ENCODE measurements at regions not wholly inside any gene's neighbourhood (a gene's known extent, or its start where the extent isn't known, plus 50 kb on each side); places are given as distances from the start of the nearest gene placed in this dataset.

GRCh38 chr4:183841001-183841400, 64.1 kb upstream of the STOX2 start:
- H3K27me3 ChIP-seq (ENCODE audit: insufficient read depth) = no peaks in the 10 kb centered on the region
- H4K20me1 ChIP-seq (replicated peaks; ENCODE audit: insufficient read depth) = no peaks in the 10 kb centered on the region
- ATAC-seq = no peak
- Mint-ChIP-seq H3K4me1 (peaks cover 8% of the 10 kb centered on the region), H3K27me3 (ENCODE audit: insufficient read depth, low read depth, poor library complexity) (peaks cover 13% of the 10 kb centered on the region), H3K36me3 (ENCODE audit: low read depth) (no peaks in the 10 kb centered on the region), H3K4me3 (no peak overlapping the region), H3K9me3 (no peaks in the 10 kb centered on the region), H3K27ac (no peak overlapping the region)
- H3K27ac ChIP-seq (ENCODE audit: low read depth) = no peak overlapping the region
- H3K4me3 ChIP-seq = no peak overlapping the region
- no peaks in the 10 kb centered on the region for H3K4me1 ChIP-seq (ENCODE audit: insufficient read depth)
- no peak for DNase-seq (ENCODE audit: low spot score)
- TF ChIP-seq NANOG (IDR thresholded peaks at IDR 0.05; ENCODE audit: borderline replicate concordance) (no peak), EZH2phosphoT487 (IDR thresholded peaks at IDR 0.05; ENCODE audit: unreplicated experiment) (no peak), EZH2 (IDR thresholded peaks at IDR 0.05; ENCODE audit: low read depth, unreplicated experiment) (no peak), ZNF114 (CRISPR knock-in tag; IDR thresholded peaks at IDR 0.05) (no peak), CREB1 (CRISPR knock-in tag; IDR thresholded peaks at IDR 0.05; ENCODE audit: low read depth) (no peak), STAT1 (IDR thresholded peaks at IDR 0.05; ENCODE audit: unreplicated experiment) (no peak), JUNB (IDR thresholded peaks at IDR 0.05; ENCODE audit: unreplicated experiment) (no peak), POLR2AphosphoS5 (IDR thresholded peaks at IDR 0.05; ENCODE audit: low read depth) (no peak), ZNF331 (CRISPR knock-in tag; IDR thresholded peaks at IDR 0.05; ENCODE audit: low read depth) (no peak), CTCF (conservative IDR thresholded peaks at IDR 0.05; ENCODE audit: low read depth in 2 of 2) (no peak)
- TF ChIP-seq, protein P1, sequence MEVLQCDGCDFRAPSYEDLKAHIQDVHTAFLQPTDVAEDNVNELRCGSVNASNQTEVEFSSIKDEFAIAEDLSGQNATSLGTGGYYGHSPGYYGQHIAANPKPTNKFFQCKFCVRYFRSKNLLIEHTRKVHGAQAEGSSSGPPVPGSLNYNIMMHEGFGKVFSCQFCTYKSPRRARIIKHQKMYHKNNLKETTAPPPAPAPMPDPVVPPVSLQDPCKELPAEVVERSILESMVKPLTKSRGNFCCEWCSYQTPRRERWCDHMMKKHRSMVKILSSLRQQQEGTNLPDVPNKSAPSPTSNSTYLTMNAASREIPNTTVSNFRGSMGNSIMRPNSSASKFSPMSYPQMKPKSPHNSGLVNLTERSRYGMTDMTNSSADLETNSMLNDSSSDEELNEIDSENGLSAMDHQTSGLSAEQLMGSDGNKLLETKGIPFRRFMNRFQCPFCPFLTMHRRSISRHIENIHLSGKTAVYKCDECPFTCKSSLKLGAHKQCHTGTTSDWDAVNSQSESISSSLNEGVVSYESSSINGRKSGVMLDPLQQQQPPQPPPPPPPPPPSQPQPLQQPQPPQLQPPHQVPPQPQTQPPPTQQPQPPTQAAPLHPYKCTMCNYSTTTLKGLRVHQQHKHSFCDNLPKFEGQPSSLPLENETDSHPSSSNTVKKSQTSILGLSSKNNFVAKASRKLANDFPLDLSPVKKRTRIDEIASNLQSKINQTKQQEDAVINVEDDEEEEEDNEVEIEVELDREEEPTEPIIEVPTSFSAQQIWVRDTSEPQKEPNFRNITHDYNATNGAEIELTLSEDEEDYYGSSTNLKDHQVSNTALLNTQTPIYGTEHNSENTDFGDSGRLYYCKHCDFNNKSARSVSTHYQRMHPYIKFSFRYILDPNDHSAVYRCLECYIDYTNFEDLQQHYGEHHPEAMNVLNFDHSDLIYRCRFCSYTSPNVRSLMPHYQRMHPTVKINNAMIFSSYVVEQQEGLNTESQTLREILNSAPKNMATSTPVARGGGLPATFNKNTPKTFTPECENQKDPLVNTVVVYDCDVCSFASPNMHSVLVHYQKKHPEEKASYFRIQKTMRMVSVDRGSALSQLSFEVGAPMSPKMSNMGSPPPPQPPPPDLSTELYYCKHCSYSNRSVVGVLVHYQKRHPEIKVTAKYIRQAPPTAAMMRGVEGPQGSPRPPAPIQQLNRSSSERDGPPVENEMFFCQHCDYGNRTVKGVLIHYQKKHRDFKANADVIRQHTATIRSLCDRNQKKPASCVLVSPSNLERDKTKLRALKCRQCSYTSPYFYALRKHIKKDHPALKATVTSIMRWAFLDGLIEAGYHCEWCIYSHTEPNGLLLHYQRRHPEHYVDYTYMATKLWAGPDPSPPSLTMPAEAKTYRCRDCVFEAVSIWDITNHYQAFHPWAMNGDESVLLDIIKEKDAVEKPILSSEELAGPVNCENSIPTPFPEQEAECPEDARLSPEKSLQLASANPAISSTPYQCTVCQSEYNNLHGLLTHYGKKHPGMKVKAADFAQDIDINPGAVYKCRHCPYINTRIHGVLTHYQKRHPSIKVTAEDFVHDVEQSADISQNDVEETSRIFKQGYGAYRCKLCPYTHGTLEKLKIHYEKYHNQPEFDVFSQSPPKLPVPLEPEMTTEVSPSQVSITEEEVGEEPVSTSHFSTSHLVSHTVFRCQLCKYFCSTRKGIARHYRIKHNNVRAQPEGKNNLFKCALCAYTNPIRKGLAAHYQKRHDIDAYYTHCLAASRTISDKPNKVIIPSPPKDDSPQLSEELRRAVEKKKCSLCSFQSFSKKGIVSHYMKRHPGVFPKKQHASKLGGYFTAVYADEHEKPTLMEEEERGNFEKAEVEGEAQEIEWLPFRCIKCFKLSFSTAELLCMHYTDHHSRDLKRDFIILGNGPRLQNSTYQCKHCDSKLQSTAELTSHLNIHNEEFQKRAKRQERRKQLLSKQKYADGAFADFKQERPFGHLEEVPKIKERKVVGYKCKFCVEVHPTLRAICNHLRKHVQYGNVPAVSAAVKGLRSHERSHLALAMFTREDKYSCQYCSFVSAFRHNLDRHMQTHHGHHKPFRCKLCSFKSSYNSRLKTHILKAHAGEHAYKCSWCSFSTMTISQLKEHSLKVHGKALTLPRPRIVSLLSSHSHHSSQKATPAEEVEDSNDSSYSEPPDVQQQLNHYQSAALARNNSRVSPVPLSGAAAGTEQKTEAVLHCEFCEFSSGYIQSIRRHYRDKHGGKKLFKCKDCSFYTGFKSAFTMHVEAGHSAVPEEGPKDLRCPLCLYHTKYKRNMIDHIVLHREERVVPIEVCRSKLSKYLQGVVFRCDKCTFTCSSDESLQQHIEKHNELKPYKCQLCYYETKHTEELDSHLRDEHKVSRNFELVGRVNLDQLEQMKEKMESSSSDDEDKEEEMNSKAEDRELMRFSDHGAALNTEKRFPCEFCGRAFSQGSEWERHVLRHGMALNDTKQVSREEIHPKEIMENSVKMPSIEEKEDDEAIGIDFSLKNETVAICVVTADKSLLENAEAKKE (CRISPR knock-in tag; IDR thresholded peaks at IDR 0.05) = no peak
- TF ChIP-seq, protein P2, sequence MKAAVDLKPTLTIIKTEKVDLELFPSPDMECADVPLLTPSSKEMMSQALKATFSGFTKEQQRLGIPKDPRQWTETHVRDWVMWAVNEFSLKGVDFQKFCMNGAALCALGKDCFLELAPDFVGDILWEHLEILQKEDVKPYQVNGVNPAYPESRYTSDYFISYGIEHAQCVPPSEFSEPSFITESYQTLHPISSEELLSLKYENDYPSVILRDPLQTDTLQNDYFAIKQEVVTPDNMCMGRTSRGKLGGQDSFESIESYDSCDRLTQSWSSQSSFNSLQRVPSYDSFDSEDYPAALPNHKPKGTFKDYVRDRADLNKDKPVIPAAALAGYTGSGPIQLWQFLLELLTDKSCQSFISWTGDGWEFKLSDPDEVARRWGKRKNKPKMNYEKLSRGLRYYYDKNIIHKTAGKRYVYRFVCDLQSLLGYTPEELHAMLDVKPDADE (IDR thresholded peaks at IDR 0.05) = no peak
- TF ChIP-seq, protein P3, sequence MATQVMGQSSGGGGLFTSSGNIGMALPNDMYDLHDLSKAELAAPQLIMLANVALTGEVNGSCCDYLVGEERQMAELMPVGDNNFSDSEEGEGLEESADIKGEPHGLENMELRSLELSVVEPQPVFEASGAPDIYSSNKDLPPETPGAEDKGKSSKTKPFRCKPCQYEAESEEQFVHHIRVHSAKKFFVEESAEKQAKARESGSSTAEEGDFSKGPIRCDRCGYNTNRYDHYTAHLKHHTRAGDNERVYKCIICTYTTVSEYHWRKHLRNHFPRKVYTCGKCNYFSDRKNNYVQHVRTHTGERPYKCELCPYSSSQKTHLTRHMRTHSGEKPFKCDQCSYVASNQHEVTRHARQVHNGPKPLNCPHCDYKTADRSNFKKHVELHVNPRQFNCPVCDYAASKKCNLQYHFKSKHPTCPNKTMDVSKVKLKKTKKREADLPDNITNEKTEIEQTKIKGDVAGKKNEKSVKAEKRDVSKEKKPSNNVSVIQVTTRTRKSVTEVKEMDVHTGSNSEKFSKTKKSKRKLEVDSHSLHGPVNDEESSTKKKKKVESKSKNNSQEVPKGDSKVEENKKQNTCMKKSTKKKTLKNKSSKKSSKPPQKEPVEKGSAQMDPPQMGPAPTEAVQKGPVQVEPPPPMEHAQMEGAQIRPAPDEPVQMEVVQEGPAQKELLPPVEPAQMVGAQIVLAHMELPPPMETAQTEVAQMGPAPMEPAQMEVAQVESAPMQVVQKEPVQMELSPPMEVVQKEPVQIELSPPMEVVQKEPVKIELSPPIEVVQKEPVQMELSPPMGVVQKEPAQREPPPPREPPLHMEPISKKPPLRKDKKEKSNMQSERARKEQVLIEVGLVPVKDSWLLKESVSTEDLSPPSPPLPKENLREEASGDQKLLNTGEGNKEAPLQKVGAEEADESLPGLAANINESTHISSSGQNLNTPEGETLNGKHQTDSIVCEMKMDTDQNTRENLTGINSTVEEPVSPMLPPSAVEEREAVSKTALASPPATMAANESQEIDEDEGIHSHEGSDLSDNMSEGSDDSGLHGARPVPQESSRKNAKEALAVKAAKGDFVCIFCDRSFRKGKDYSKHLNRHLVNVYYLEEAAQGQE (IDR thresholded peaks at IDR 0.05; ENCODE audit: unreplicated experiment) = no peak
- no peaks in the 10 kb centered on the region for H3K9me2 ChIP-seq (ENCODE audit: insufficient read depth)
- no peaks in the 10 kb centered on the region for H3F3A ChIP-seq (replicated peaks; ENCODE audit: low read depth)
- no peak overlapping the region for H3K4me2 ChIP-seq
- no peaks in the 10 kb centered on the region for H3K36me3 ChIP-seq (ENCODE audit: insufficient read depth)
- no peaks in the 10 kb centered on the region for H3K79me2 ChIP-seq (replicated peaks; ENCODE audit: insufficient read depth)
- H2AFZ ChIP-seq = no peak overlapping the region
